DMS 273 treated with DMSO at 0.1 percent for 48 hours (cell line): ENCODE measurements at regions not wholly inside any gene's neighbourhood (a gene's known extent, or its start where the extent isn't known, plus 50 kb on each side); places are given as distances from the start of the nearest gene placed in this dataset.
A peak's percentile ranks its signal among the peaks of the same experiment; 100 is the strongest.

ENCODE experiments used
- DNase-seq: peaks from one replicate; lab custom pipeline; 2025; lab: John Stamatoyannopoulos, UW

- no peak for DNase-seq
These were observed 507.0 kb upstream of the CHAC2 start for GRCh38 chr2:53260568-53260967.

DNA sequence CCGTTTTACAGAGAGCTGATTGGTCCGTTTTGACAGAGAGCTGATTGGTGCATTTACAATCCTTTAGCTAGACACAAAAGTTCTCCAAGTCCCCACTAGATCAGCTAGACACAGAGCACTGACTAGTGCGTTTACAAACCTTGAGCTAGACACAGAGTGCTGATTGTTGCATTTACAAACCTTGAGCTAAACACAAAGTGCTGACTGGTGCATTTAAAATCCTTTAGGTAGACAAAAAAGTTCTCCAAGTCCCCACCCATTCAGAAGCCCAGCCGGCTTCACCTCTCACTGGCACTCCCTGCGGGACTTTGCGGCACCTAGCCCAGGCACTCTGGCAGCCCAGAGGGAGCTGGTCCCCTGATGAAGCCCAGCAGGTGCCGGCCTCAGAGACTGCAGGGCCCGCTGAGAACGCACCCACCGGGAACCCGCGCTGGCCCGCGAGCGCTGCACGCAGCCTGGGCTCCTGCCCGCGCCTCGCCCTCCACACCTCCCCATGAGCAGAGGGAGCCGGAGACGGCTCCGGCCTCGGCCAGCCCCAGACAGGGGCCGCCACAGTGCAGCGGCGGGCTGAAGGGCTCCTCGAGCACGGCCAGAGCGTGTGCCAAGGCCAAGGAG lies 508.1 kb upstream of the CHAC2 start:
- DNase-seq, result no peak

GRCh38 chr2:53257287-53257686 lies 510.3 kb upstream of the CHAC2 start:
- no peak for DNase-seq

DNA sequence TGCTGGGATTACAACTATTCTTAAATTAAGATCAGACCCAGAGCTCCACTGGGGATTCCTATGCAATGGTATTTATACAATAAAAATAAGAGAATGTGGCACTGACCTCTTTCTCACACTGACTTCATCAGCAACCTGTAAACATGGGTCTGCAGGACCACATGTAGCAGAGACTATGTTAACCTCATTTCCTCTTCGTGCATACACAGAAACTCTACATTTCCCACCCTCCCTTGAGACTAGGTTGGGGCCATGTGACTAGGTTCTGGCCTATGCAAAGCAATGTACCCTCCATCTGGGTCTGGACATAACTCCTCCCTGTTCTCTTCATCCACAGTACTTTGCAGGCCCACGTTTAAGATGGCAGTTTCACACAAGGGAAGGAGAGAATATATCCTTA lies 514.4 kb upstream of the CHAC2 start:
- DNase-seq, result no peak

- DNase-seq, result no peak
These were observed 515.5 kb upstream of the CHAC2 start for GRCh38 chr2:53252115-53252514.

DNA sequence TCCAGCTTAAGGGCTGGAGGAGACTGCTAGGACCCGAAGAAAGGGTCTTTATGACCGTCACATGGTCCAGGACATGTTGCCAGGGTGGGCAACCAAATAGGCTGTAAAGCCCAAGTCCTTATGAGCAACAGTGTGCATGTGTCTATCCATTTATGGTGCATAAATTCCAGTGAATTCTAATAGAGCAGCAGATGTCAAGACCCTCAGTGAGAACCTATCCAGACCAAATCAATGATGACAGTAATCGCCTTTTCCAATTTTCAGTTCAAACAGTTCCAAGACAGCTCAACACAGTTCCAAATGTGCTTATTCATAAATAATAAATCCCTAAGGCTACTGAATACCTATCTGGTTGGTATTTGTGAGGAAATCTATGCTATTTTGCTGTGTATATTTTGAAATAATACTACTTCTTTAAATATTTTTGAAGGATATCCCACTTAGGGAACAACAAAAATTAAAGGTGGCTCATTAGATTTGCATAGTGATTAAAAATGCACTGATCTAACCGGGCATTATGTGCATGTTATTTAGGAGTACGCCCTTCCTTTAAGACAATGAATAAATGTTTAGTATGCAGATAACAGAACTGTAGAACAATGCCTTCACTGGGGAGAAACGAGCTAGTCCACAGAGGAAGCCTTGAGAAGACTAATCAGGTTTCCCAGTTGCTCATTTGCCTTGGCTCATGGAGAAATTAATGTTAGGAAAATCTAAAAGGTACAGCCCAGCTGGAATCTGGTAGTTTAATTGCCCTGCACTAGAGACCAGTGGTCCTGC lies 519.5 kb upstream of the CHAC2 start:
- DNase-seq, result no peak

DNA sequence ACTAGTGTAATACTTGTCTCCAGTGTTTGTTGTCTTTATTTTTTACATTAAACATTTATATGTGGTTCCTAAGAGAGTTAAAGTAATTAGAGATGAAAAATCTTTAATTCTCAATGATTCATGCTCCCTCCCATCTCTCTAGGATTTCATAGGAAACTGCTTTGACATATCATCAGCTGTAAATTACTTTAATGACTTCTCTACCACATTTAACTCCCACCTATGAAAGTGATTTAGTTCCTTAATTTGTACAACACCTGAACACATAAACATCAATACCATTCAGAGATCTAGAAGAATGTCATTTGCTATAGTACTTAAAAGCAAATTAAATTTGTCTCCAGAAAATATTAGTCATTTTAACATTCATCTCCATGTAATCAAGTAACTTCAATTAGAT lies 524.2 kb upstream of the CHAC2 start:
- DNase-seq, result no peak

GRCh38 chr2:53242090-53242489 lies 525.5 kb upstream of the CHAC2 start:
- DNase-seq, result no peak

DNA sequence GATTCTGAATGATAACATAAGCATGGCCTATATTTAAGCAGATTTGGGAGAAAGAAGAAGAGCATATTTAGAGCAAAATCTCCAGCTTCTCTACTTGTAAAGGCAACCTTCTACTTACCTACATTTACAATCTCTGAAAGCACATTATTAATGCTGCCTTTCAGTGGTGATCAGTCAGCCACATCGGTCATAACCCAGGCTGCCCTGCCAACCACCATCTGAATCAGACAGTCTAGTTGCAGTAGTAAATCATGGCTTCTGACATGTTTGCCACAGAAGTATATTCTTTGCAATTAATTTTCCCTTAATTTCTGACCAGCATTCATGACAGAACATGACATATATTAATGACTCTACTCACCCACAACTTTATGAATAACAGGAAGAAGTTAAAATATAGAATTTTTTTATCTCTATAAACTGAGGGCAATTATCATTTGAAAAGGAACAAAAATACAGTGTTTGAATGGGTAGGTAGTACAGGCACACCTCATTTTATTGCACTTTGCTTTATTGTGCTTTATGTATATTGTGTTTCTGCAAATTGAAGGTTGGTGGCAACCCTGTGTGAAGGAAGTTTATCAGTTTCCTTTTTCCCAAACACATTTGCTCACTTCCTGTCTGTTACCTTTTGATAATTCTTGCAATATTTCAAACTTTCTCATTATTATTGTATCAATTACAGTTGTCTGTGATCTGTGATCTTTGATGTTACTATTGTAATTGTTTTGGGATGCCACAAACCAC lies 531.6 kb upstream of the CHAC2 start:
- DNase-seq, result no peak

DNA sequence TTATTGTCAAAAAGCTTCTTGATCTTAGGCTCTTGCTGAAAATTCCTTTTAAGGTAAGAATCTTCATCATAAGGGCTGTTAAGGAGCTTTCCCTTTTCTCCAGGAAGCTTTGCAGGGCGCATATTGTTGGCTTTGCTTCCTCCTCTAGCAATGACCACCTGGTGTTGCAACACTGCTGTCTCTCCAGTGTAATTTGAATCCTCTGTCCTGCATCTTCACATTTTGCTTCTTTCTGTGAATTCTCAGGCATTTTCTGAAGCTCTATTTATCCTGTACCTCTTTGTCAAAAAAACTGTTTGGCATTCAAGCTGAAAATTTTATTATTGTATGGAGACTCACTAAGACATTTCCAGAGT lies 533.1 kb upstream of the CHAC2 start:
- DNase-seq, result peak; percentile 33

DNA sequence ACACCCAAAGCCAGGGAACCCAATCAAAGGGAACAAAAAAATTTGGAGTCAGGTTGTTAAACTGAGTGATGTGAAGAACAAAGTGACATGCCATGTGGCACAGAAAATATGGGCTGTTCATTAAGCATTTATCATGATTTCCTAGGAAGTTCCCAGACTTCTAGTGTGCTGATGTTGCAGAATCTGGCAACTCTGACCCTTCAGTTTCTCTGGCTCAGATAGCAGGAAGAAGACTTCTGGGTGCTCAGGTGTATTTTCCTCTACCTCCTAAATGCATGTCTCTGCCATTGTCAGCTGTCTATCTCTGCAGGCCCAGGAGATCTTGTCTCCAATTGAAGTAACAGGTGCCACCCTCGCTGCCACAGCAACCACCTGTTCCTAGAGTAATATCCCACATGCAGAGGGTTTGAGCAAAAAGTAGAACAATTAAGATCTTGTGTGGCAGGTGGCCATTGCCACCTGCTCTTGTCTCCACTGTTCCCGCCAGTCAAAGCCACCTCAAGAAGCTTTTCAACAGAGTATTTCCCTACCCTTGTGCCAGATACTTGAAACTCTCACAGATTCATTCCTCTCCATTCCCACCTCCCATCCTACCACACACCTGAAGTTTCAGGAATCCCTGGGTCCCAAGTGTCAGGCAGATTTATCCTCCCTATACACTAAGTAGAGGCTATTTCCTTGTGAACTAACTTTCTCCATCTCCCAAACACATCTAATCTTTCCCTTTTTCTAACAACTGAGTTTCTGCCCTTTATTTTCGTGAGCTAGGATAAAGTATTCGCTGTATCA lies 533.7 kb upstream of the CHAC2 start:
- DNase-seq, result no peak

DNA sequence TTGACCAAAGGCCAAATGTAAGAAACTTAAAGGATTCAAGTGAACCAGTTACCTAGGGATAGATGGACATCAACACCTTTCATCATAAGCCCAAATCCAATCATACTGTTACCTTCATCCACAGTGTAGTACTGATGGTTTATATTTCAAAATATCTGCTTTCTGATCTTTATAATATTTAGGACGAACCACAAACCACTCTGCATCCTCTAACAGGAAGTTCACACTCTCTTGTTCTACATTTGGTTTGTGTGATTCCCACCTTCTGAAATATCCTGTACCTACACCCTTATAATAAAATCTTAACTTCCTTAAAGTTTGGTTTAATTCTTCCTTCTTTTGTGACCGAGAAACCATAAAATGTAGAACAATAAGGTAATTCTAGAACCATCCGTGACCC lies 535.7 kb upstream of the CHAC2 start:
- DNase-seq, result no peak

DNA sequence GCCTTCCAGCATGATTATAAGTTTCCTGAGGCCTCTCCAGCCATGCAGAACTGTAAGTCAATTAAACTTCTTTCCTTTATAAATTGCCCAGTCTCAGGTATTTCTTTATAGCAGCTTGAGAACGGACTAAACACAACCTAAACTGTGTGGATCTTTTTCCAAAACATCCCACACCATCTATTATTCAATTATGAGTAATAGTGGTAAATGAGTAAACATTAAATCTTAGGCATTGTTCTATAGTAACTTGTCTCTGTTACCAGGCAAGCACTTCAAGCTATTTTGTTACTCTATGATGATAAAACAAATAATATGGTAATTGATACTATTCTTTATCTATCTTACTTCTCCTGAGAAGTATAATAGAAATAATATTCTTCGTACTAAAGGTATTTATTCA lies 536.9 kb upstream of the CHAC2 start:
- DNase-seq, result no peak

DNA sequence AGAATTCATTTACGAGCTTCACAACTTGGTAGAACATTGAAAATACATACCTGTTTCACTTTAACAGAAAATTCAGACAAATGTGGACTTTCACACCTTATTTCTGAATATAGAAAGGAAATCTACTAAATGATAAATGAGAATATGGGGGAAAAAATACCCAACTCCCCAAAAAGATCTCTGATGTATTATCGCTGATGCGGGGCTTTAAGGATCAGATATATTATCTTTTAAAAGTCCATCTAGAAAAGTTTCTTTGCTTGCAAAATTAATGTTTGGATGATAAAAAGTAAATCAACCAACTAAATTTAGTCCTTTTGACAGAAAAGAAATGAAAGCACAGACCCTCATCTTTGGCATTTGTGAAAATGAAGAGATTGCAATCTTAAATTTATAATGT lies 540.1 kb upstream of the CHAC2 start:
- no peak for DNase-seq

DNA sequence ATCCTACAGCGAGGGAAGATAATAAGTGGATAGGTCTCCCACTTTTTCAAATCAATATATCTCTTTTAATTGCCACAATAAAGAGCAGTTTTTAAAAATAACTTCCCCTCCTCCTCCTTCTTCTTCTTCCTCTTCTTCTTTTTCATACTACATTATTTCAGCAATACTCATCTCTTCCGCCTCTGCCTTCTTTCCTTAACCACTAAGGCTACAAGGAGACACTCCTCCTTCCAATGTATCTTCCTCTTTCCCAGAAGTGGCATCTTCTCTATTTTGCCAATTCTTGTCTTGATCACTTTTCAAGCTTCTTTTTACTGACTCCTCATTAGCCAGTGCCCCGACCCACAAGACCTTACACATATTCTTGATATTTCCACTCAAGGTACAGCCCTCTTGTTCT lies 546.6 kb upstream of the CHAC2 start:
- no peak for DNase-seq

GRCh38 chr2:53217250-53217649 lies 550.4 kb upstream of the CHAC2 start:
- DNase-seq, result no peak

GRCh38 chr2:53216805-53217204 lies 550.8 kb upstream of the CHAC2 start:
- DNase-seq, result no peak

- DNase-seq, result no peak
These were observed 555.0 kb upstream of the CHAC2 start for GRCh38 chr2:53212576-53212975.

DNA sequence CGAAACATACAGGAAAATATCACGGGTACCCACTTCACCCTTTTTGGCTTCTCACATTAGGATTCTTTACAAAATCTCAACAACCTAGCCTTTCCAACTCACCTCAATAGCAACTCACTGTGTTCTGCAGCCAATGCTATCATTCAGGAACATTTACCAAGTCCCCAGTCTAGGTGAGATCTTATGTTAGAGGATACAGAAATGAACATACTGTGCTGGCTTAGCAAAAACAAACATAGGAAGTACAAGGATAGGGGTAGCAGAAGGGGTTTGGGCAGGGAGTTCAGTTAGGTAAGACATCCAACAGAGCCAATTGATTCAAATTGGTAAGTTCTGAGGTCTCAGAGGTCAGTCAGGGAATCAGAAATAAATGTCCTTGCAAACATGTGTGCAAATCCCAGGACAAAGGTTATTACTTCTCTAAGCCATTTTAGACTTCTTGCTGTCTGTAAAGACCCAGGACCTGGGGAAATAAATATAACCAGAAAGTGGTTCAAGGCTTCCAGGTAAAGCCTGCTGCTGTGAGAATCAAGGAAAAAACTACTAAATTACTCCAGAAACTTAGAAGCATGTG lies 556.3 kb upstream of the CHAC2 start:
- no peak for DNase-seq

DNA sequence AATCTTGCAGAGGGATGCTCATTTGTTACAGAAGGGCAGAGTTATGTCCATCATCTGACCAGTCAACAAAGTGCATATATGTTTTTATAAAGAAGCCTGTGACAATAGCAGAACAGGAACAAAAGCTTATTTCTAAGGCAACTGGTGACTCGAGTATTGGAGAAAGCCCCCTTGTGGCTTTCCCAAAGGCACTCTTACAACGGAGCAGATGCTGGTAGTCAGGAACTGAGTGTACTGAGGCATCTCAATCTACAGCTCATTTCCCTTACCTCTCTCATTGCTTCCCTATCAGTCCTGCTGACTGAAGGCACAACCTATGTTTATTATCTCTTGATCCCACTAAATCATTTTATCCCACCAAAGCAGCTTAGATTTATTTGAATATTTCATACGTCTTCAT lies 557.1 kb upstream of the CHAC2 start:
- DNase-seq, result no peak

DNA sequence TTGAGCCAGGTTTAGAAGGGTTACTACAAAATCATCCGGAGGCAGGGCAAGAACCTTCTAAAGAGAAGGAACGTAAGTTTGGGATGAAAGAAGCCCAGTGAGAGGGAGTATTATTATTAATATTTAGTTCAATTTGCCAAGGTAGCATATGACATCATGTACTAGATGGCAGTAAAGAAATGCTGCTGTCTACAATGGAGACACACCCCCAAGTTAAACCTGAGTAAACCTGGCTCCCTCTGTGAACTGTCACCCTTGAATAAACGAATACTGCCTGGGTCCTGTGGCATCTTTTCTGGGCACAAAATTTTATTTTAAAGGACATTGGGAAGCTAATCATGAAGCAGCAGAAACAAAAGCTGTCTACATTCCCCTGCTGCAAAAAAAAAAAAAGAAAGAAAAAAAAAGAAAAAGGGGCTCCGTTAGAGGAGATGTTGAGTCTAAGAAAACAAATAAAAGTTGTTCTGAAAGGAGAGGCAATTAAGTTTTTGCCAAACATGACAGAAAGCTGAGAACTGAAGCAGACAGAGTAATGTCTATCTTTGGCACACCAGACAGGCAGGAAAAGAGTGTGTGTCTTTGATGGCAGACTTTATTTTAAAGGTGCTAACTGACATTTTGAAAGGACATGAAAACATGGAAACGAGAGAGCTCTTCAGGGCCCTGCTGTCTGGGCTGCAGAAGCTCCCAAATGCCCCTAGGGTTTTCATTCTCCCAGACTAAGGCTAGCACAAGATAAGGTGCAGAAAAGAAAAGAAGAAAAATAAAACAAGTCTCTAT lies 557.7 kb upstream of the CHAC2 start:
- no peak for DNase-seq
